GM18499 (cell line): ENCODE measurements at regions not wholly inside any gene's neighbourhood (a gene's known extent, or its start where the extent isn't known, plus 50 kb on each side); places are given as distances from the start of the nearest gene placed in this dataset.
"Not testable (repeated sequence)": the region's sequence is repeated elsewhere in the genome, so short reads cannot be mapped to it uniquely, and the experiment has no call there.

Experiments
- ATAC-seq: cut with Tn5 transposase; IDR thresholded peaks from one replicate; pipeline ENCODE4 v1.9.1; 2021; ENCODE audit warnings: moderate number of reproducible peaks; ENCODE audit not compliant: insufficient read depth, unreplicated experiment

- ATAC-seq = no peak
Observed at GRCh38 chr19:30255791-30256495, 116.2 kb upstream of the ZNF536 start.

- no peak for ATAC-seq
Observed at GRCh38 chr19:30256496-30256850, 115.7 kb upstream of the ZNF536 start.

- ATAC-seq = no peak
Observed at GRCh38 chr19:30263830-30264381, 108.3 kb upstream of the ZNF536 start.

GRCh38 chr19:30265918-30266317 is 106.3 kb upstream of the ZNF536 start:
- ATAC-seq = not testable (repeated sequence)

- ATAC-seq = no peak
Observed at GRCh38 chr19:30266687-30267086, 105.5 kb upstream of the ZNF536 start.

- ATAC-seq = no peak
Observed at GRCh38 chr19:30267332-30267731, 104.9 kb upstream of the ZNF536 start.

DNA sequence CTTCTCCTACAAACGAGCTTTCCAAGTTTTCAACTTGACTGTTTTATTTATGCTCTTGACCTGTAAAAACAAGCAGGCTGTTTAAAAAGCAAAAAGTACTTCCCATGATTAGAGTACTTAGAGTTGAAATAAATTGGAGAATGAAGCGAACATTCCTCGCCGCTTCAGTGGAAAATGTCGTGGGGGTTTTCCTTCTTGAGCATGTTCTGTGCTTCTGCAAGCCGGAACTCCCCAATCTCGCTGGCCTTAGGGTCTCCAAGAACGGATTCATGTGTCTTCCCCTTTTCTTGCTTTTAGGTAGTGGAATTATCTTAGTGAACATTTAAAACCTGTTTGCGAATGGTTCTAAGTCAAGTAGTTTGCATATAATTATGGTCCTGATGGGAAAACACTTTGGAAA is 103.6 kb upstream of the ZNF536 start:
- no peak for ATAC-seq

DNA sequence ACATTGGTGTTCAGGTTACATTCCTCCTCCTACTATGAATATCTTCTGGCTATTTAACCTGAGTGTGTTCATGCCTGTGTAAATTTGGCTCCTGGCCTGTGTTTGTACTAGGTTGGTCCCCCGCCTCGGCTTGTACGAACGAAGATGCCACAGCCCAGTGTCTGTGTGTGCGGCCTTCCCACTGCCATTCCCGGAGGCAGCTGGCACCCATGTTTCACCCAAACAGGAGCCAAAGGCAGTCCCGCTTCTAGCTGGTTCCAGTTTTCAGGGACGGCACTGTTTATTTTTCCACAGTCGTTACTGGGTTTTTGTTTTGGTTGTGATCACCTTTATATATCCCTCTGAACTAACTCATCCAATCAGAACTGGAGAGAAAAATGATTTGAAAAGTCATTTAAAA is 102.5 kb upstream of the ZNF536 start:
- ATAC-seq = no peak

DNA sequence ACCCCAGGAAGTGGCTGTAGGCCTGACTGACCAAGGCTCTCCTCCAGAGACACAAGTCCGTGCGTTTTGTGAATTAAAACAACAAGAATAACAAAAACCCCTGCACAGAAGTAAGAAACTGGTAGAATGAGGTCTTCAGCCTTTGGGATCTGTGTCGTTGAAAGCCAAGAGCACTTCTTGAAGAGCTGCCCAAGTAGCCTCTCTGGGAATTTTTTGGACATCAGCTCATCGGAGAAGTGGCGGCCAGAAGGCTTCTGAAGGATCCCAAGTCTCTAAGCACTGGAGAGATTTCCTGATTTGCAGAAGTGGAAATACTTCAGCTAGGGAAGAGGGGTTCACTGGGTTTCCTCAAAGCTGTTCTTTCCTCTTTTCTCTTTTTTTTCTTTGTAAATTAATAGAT is 100.4 kb upstream of the ZNF536 start:
- no peak for ATAC-seq

- no peak for ATAC-seq
Observed at GRCh38 chr19:30272554-30272953, 99.6 kb upstream of the ZNF536 start.

GRCh38 chr19:30273184-30273583 is 99.0 kb upstream of the ZNF536 start:
- ATAC-seq = no peak

GRCh38 chr19:30274987-30275386 is 97.2 kb upstream of the ZNF536 start:
- ATAC-seq = no peak

- ATAC-seq = no peak
Observed at GRCh38 chr19:30276011-30276882, 95.9 kb upstream of the ZNF536 start.

GRCh38 chr19:30276883-30277280 is 95.3 kb upstream of the ZNF536 start:
- no peak for ATAC-seq

GRCh38 chr19:30277941-30278881 is 94.0 kb upstream of the ZNF536 start:
- no peak for ATAC-seq

GRCh38 chr19:30278882-30279254 is 93.3 kb upstream of the ZNF536 start:
- ATAC-seq = no peak

DNA sequence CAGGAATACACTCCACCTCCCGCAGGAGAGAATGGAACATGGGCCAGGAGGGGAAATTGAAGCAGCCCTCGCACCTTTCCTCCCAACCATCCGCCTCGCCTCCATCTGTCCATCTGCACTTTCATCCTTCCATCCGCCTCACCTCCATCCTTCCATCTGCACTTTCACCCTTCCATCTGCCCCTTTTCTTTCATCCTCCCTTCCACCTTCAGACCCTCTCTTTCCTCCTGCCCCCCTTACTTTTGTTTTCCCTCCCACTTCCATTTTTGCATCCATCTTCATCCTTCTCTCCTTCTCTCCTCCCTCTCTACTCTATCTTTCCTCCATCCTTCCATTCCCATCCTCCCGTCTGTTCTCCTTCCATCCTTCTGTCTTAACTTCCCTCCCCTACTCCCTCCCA is 92.2 kb upstream of the ZNF536 start:
- no peak for ATAC-seq

DNA sequence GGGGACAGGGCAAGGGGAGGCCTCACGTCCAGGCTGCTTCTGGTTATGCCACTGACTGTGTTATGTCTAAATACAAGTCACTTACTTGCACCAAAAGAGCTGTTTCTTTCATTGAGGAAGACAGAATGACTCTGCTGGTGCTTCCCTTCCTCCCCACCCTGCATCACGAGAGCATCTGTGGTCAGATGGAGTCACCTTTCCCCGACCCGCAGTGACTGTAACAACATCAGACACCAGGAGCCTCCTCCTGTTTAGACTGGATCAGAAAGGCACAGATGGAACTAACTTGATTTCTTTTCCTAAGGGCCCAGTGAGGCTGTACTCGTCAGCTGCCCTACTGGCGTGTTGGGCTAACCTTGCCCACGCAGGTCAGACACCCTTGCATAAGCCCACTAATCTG is 90.3 kb upstream of the ZNF536 start:
- no peak for ATAC-seq

DNA sequence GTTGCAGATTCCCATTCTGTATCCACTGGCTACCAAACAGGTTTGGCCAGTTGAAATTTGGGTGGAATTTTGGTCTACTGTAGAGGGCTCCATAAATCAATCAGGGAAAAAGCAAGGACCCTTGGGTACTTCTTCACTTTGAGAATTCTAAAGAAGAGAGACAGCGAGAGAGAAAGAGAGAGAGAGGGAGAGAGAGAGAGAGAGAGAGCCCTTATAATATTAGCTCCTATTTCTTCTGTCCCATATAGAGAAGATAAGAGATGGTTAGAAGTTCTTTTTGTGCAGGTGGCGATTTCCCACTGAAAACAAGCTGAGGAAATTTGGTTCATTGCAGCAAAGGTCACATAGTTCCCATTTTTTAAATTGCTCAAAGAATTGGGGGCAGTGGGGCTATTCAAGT is 88.6 kb upstream of the ZNF536 start:
- no peak for ATAC-seq

- no peak for ATAC-seq
Observed at GRCh38 chr19:30284209-30284608, 88.0 kb upstream of the ZNF536 start.
